GM18858 (cell line): ENCODE measurements at regions not wholly inside any gene's neighbourhood (a gene's known extent, or its start where the extent isn't known, plus 50 kb on each side); places are given as distances from the start of the nearest gene placed in this dataset.

Source experiments
- ATAC-seq: cut with Tn5 transposase; IDR thresholded peaks from one replicate; pipeline ENCODE4 v1.9.1; 2021; ENCODE audit not compliant: unreplicated experiment

- no peak for ATAC-seq
Measured at GRCh38 chr9:82367929-82368328, 379.4 kb downstream of the SPATA31D1 start.

- ATAC-seq, result no peak
Measured at GRCh38 chr9:82369251-82369945, 380.8 kb downstream of the SPATA31D1 start.

- no peak for ATAC-seq
Measured at GRCh38 chr9:82375041-82375440, 386.5 kb downstream of the SPATA31D1 start.

- ATAC-seq, result no peak
Measured at GRCh38 chr9:82376677-82377232, 388.2 kb downstream of the SPATA31D1 start.

GRCh38 chr9:82382887-82383616 lies 394.5 kb downstream of the SPATA31D1 start:
- no peak for ATAC-seq

- ATAC-seq, result no peak
Measured at GRCh38 chr9:82385633-82386032, 397.1 kb downstream of the SPATA31D1 start.

- no peak for ATAC-seq
Measured at GRCh38 chr9:82397534-82397933, 409.0 kb downstream of the SPATA31D1 start.

- ATAC-seq, result no peak
Measured at GRCh38 chr9:82404196-82404870, 415.8 kb downstream of the SPATA31D1 start.

GRCh38 chr9:82404881-82405280 lies 416.3 kb downstream of the SPATA31D1 start:
- ATAC-seq, result no peak

GRCh38 chr9:82406456-82407085 lies 418.0 kb downstream of the SPATA31D1 start:
- no peak for ATAC-seq

GRCh38 chr9:82410306-82410705 lies 421.7 kb downstream of the SPATA31D1 start:
- ATAC-seq, result peak; percentile 97

- peak; percentile 16 for ATAC-seq
Measured at GRCh38 chr9:82410866-82411265, 422.3 kb downstream of the SPATA31D1 start.

GRCh38 chr9:82412586-82413305 lies 424.2 kb downstream of the SPATA31D1 start:
- no peak for ATAC-seq

GRCh38 chr9:82417501-82417900 lies 428.9 kb downstream of the SPATA31D1 start:
- ATAC-seq, result no peak

GRCh38 chr9:82418334-82418733 lies 429.8 kb downstream of the SPATA31D1 start:
- no peak for ATAC-seq

GRCh38 chr9:82419696-82420486 lies 431.3 kb downstream of the SPATA31D1 start:
- no peak for ATAC-seq

- no peak for ATAC-seq
Measured at GRCh38 chr9:82421498-82421897, 432.9 kb downstream of the SPATA31D1 start.

GRCh38 chr9:82423700-82424099 lies 435.1 kb downstream of the SPATA31D1 start:
- no peak for ATAC-seq

GRCh38 chr9:82424599-82425120 lies 436.1 kb downstream of the SPATA31D1 start:
- ATAC-seq, result no peak
